Mucosa of descending colon (tissue), 3 donors: ENCODE measurements at regions not wholly inside any gene's neighbourhood (a gene's known extent, or its start where the extent isn't known, plus 50 kb on each side); places are given as distances from the start of the nearest gene placed in this dataset.

ENCODE experiments used
- ATAC-seq: fragments of 200-7000 bp; cut with Tn5 transposase; one replicate; pipeline ENCODE4 v1.9.1; 2020; ENCODE audit warnings: mild to moderate bottlenecking, moderate library complexity
- DNase-seq, 3 donors: peaks; one replicate each; pipeline ENCODE4 v3.0.0-alpha.2; 2020
- H3K36me3 ChIP-seq: fragments of 200-600 bp; one replicate; pipeline ENCODE4 v1.8.0; 2021; ENCODE audit warnings: low read depth, mild to moderate bottlenecking
- H3K4me1 ChIP-seq: fragments of 200-600 bp; one replicate; pipeline ENCODE4 v1.8.0; 2021; ENCODE audit warnings: low read depth, mild to moderate bottlenecking
- H3K4me3 ChIP-seq: fragments of 200-600 bp; one replicate; pipeline ENCODE4 v1.8.0; 2021; ENCODE audit warnings: mild to moderate bottlenecking
- H3K9me3 ChIP-seq: fragments of 200-600 bp; one replicate; pipeline ENCODE4 v1.8.0; 2021; ENCODE audit warnings: mild to moderate bottlenecking
- intact Hi-C, 2 donors: fragments of 100-400 bp; cut with DNase I in 1 of 2; cut with micrococcal nuclease in 1 of 2; formaldehyde crosslinking; loops; one replicate each; pipeline versions ENCODE4 v1.11.0 to v1.11.1; 2022; cut with DNase I, micrococcal nuclease
- TF ChIP-seq, protein P1 (sequence below): fragments of 200-600 bp; IDR thresholded peaks from one replicate; pipeline ENCODE4 v1.8.0; 2022; ENCODE audit warnings: antibody characterized with exemption, mild to moderate bottlenecking
- donor health status: DM: no; HTN: no; CAD: no; lungs with moderate emphysema.
- donor health status: DM: no; HTN: no; CAD: no.
- donor health status: DM: no; HTN: yes; CAD: no.

DNA sequence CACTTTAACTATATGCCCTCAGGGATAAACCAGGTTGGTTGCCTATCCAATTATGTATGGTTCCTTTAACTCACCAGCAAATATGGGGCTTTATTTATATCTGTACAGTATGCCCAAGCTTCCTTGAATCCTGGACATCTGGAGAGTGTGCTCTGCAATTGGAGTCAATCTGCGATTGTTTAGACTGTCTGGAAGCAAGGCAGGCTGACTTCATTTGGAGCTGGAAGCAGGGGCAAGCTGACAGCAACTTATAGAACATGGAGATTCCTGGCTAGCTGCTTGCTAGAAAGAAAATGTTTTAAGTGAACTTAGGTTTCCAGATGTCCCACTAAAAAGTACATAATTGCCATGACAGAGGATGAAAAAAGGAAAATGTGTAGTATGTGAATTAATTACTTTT, 63.7 kb upstream of the TPRG1 start:
- no peak for ATAC-seq
- DNase-seq: no peak
- TF ChIP-seq, protein P1, sequence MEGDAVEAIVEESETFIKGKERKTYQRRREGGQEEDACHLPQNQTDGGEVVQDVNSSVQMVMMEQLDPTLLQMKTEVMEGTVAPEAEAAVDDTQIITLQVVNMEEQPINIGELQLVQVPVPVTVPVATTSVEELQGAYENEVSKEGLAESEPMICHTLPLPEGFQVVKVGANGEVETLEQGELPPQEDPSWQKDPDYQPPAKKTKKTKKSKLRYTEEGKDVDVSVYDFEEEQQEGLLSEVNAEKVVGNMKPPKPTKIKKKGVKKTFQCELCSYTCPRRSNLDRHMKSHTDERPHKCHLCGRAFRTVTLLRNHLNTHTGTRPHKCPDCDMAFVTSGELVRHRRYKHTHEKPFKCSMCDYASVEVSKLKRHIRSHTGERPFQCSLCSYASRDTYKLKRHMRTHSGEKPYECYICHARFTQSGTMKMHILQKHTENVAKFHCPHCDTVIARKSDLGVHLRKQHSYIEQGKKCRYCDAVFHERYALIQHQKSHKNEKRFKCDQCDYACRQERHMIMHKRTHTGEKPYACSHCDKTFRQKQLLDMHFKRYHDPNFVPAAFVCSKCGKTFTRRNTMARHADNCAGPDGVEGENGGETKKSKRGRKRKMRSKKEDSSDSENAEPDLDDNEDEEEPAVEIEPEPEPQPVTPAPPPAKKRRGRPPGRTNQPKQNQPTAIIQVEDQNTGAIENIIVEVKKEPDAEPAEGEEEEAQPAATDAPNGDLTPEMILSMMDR: no peak
- Histone ChIP-seq H3K36me3 (no peaks in the 10 kb centered on the region), H3K4me1 (no peaks in the 10 kb centered on the region), H3K9me3 (no peaks in the 10 kb centered on the region), H3K4me3 (no peak overlapping the region)
- intact Hi-C loops: no loop called here

DNA sequence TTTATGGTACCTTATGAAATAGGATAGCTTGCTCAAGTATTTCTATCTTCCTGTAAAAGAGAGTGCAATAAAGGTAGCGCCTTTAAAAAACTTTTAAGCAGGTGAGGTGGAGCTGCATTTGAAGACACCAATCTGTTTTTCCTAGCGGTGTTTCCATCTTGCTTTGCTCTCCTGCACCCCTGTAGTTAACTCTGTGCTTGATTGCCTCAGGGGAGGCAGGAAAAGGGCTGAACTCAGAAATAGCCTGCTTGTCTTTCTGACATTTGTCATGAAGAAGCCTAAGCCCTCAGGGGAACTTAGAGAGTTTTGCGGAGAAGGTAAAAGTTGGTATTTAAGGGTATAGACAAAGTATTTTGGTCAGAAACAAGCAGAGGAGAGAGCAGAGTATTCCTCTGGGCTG, 63.0 kb upstream of the TPRG1 start:
- no peaks in the 10 kb centered on the region for H3K9me3 ChIP-seq
- ATAC-seq: no peak
- H3K4me3 ChIP-seq: no peak overlapping the region
- intact Hi-C loops: no loop called here
- no peak for DNase-seq
- no peaks in the 10 kb centered on the region for H3K4me1 ChIP-seq
- no peaks in the 10 kb centered on the region for H3K36me3 ChIP-seq
- TF ChIP-seq, protein P1: no peak

DNA sequence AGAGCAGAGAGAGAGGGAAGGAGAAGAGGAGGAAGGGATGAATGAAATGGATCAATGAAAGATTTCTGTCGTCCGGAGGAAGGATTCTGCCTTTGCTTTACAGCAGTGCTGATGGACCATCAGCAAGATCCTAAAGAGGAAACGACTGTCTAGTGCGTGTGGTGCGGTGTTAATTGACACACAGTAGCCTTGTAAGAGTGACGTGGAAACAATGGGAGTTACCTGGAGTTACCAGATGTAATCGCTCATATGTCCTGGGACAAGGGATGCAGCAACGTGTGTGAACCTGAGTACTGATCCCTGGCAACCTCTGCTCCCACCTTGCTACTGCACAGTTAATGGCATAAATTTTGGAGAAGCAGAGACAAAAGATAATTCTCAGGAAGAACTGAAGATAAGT, 62.6 kb upstream of the TPRG1 start:
- Histone ChIP-seq H3K9me3 (no peaks in the 10 kb centered on the region), H3K4me1 (no peaks in the 10 kb centered on the region), H3K36me3 (no peaks in the 10 kb centered on the region), H3K4me3 (no peak overlapping the region)
- TF ChIP-seq, protein P1: no peak
- DNase-seq (no peak), ATAC-seq (no peak)
- intact Hi-C loops: no loop called here

DNA sequence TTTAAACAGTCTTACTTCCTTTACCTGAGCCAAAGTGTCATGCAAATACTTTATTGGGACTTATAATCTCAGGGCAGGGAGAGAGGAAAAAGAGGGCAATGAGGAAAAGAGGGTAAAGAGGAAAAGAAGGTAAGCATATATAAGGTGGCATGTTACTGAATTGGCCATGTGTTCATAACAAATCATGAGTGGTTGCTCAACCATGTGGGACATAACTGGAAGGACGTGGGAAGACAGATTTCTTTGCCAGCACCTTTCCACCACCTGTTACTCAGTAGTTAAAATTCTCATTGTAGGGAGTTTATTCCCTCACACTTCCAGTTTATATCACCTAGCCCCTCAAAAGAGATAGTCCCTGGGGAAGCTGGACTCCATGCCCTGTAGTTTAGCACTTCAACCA, 54.7 kb upstream of the TPRG1 start:
- Histone ChIP-seq H3K4me3 (no peak overlapping the region), H3K4me1 (no peaks in the 10 kb centered on the region), H3K36me3 (no peaks in the 10 kb centered on the region), H3K9me3 (peaks cover 8% of the 10 kb centered on the region)
- intact Hi-C loops: no loop called here
- TF ChIP-seq, protein P1: no peak
- ATAC-seq: peak; percentile 40
- DNase-seq: no peak

DNA sequence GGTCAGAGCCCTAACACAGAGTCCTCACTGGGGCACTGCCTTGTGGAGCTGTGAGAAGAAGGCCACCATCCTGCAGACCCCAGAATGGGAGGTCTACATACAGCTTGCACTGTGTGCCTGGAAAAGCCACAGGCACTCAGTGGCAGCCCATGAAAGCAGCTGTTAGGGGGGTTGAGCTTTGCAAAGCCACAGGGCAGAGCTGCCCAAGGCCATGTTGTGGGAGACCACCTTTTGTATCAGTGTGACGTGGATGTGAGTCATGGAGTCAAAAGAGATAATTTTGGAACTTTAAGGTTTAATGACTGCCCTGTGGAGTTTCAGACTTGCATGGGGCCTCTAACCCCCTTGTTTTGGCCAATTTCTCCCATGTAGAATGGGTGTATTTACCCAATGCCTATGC, 52.9 kb upstream of the TPRG1 start:
- no peak overlapping the region for H3K4me3 ChIP-seq
- TF ChIP-seq, protein P1: no peak
- H3K4me1 ChIP-seq: no peaks in the 10 kb centered on the region
- H3K9me3 ChIP-seq: peaks cover 8% of the 10 kb centered on the region
- intact Hi-C loops: no loop called here
- H3K36me3 ChIP-seq: no peaks in the 10 kb centered on the region
- no peak for DNase-seq
- ATAC-seq: no peak

DNA sequence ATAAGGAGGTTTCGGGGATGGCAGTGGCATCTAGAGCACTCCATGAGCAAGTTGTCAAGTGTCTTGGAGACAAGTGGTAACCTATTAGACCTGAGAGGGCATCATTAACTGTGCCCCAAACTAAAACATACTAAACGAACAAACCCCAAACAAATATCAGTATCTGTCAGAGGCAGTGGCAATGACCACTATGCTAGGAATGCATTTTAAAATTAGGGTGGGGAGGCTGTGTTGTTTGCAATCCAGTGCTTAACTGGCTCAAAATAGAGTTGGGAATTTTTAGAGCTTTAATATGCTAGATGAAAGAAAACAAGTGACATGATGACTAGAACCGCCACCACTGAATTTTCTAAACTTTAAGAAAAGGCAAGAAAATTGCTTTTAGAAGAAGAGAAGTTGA, 51.8 kb upstream of the TPRG1 start:
- ATAC-seq: no peak
- TF ChIP-seq, protein P1: no peak
- Histone ChIP-seq H3K4me1 (no peaks in the 10 kb centered on the region), H3K4me3 (no peak overlapping the region), H3K36me3 (no peaks in the 10 kb centered on the region), H3K9me3 (peaks cover 8% of the 10 kb centered on the region)
- DNase-seq: no peak
- intact Hi-C loops: no loop called here
